Gastrocnemius medialis (tissue), 4 donors: ENCODE measurements at regions not wholly inside any gene's neighbourhood (a gene's known extent, or its start where the extent isn't known, plus 50 kb on each side); places are given as distances from the start of the nearest gene placed in this dataset.

Experiments
- ATAC-seq, 2 donors: fragments of 150-250 bp; one replicate each; pipeline ENCODE4 v1.9.1; 2016
- DNase-seq, 2 donors: peaks; one replicate each; pipeline ENCODE4 v3.0.0-alpha.2; 2019
- H3K27ac ChIP-seq, 4 donors: fragments of 200-600 bp; sonication (generic); 1 replicate in 1 of 4; 2 replicates in 3 of 4; pipeline ENCODE4 v1.5.1; 2016 to 2018; ENCODE audit warnings: mild to moderate bottlenecking in 2 of 4, moderate library complexity in 1 of 4
- H3K27me3 ChIP-seq, 3 donors: fragments of 200-600 bp; sonication (generic) in 2 of 3; 1 replicate in 1 of 3; 2 replicates in 2 of 3; pipeline versions ENCODE4 v1.5.1 to v1.6.0; 2016 to 2019; ENCODE audit warnings: mild to moderate bottlenecking in 1 of 3, moderate library complexity in 1 of 3
- H3K36me3 ChIP-seq, 2 donors: fragments of 200-600 bp; sonication (generic) in 1 of 2; one replicate each; pipeline ENCODE4 v1.5.1; 2017 to 2018
- H3K4me1 ChIP-seq, 2 donors: fragments of 200-600 bp; sonication (generic) in 1 of 2; one replicate each; pipeline ENCODE4 v1.5.1; 2016 to 2017; ENCODE audit warnings: mild to moderate bottlenecking in 2 of 2
- H3K4me3 ChIP-seq, 4 donors: fragments of 200-600 bp; sonication (generic) in 3 of 4; 1 replicate in 1 of 4; 2 replicates in 3 of 4; pipeline ENCODE4 v1.5.1; 2016 to 2019; ENCODE audit warnings: mild to moderate bottlenecking in 2 of 4
- H3K9me3 ChIP-seq, 3 donors: fragments of 200-600 bp; sonication (generic) in 2 of 3; 1 replicate in 1 of 3; 2 replicates in 2 of 3; pipeline ENCODE4 v1.5.1; 2016 to 2019
- POLR2A ChIP-seq, 2 donors: fragments of 450-650 bp; IDR thresholded peaks; one replicate each; pipeline ENCODE4 v1.6.1; 2017; ENCODE audit warnings: antibody characterized with exemption in 2 of 2, mild to moderate bottlenecking in 2 of 2, moderate library complexity in 2 of 2
- in situ Hi-C, 4 donors: fragments of 200-750 bp; cut with MboI; loops; one replicate each; pipeline versions ENCODE4 v1.15.0 to v1.8.0; 2017; ENCODE audit warnings: low sequenced_read_pairs in 4 of 4
- intact Hi-C: fragments of 100-400 bp; cut with DNase I; formaldehyde crosslinking; loops from one replicate; pipeline ENCODE4 v1.15.1; 2023; ENCODE audit warnings: low total_unique reads
- TF ChIP-seq, protein P1 (sequence below), 5 experiments: fragments of 450-650 bp in 3 of 5; fragments of 200-600 bp in 2 of 5; sonication (generic) in 2 of 5; IDR thresholded peaks in 4 of 5; conservative IDR thresholded peaks in 1 of 5; 1 replicate in 4 of 5; 2 replicates in 1 of 5; pipeline ENCODE4 v1.5.1; 2016 to 2019; ENCODE audit warnings: antibody characterized with exemption in 5 of 5, mild to moderate bottlenecking in 3 of 5, moderate library complexity in 3 of 5

DNA sequence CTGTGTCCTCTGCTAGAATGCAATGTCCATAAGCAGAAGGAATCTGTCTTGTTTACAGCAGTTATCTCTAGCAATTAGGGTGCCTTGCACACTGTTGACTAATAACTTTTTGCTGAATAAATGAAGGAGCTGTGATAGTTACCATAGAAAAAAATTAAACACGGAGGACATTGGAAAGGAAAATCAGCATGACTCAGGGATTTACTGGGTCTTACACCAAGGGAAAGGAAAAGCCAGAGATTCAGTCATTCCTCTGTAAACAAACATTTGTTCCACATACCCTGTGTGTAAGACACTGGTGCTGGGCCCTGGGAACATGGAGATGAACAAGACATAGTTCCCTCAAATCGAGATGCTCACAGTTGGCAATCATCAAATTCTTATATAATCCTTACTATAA is 183.3 kb downstream of the PTGER3 start:
- no peaks in the 10 kb centered on the region for H3K36me3 ChIP-seq
- H3K9me3 ChIP-seq, result no peaks in the 10 kb centered on the region
- intact Hi-C loops, result no loop called here
- no peak overlapping the region for H3K27ac ChIP-seq
- DNase-seq, result no peak
- no peak overlapping the region for H3K4me3 ChIP-seq
- in situ Hi-C loops, result no loop called here
- no peaks in the 10 kb centered on the region for H3K4me1 ChIP-seq
- no peaks in the 10 kb centered on the region for H3K27me3 ChIP-seq
- no peak for ATAC-seq
- TF ChIP-seq, protein P1, sequence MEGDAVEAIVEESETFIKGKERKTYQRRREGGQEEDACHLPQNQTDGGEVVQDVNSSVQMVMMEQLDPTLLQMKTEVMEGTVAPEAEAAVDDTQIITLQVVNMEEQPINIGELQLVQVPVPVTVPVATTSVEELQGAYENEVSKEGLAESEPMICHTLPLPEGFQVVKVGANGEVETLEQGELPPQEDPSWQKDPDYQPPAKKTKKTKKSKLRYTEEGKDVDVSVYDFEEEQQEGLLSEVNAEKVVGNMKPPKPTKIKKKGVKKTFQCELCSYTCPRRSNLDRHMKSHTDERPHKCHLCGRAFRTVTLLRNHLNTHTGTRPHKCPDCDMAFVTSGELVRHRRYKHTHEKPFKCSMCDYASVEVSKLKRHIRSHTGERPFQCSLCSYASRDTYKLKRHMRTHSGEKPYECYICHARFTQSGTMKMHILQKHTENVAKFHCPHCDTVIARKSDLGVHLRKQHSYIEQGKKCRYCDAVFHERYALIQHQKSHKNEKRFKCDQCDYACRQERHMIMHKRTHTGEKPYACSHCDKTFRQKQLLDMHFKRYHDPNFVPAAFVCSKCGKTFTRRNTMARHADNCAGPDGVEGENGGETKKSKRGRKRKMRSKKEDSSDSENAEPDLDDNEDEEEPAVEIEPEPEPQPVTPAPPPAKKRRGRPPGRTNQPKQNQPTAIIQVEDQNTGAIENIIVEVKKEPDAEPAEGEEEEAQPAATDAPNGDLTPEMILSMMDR (IDR thresholded peaks at IDR 0.05 in 4 of 5, conservative IDR thresholded peaks at IDR 0.05 in 1 of 5), result no peak
- TF ChIP-seq POLR2A (IDR thresholded peaks at IDR 0.05), result no peak

DNA sequence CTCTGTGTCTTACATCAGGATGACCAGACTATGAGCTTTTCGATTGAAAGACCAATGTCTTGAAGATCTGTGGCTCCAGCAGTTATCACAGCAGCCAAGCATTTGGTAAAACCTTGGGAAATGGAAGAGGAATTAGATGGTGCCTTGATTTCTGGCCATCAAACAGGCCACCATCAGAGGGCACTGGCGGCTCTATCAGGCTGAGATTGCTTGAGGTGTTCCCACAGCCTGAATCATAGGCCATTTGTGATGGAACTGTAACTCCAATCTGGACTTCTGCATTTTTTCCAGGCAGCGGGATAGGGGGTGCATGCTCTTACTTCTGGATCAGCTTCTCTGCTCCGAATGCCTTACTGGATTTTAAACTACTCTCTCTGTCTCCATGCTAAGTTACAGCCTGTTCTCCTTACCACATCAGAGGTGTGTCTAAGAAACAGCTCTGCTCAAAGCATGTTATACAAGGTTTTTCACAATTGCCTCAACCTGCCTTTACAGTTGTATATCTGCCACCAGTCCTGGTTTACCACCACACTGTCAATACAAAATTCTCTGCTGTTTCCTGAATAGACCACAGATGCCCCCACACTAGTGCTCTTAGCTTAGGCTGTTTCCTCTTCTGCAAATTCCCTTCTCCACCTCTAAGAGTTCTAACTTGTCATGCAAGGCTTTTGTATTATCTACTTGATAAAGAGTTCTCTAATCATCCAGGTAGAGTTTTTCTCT is 180.9 kb downstream of the PTGER3 start:
- ATAC-seq (no peak), DNase-seq (no peak)
- H3K4me3 ChIP-seq, result no peak overlapping the region
- no peak overlapping the region for H3K27ac ChIP-seq
- no peaks in the 10 kb centered on the region for H3K9me3 ChIP-seq
- no peaks in the 10 kb centered on the region for H3K4me1 ChIP-seq
- H3K36me3 ChIP-seq, result no peaks in the 10 kb centered on the region
- no peaks in the 10 kb centered on the region for H3K27me3 ChIP-seq
- TF ChIP-seq POLR2A (IDR thresholded peaks at IDR 0.05), result no peak
- TF ChIP-seq, protein P1 (IDR thresholded peaks at IDR 0.05 in 4 of 5, conservative IDR thresholded peaks at IDR 0.05 in 1 of 5), result no peak
- intact Hi-C loops, result no loop called here
- in situ Hi-C loops, result no loop called here

DNA sequence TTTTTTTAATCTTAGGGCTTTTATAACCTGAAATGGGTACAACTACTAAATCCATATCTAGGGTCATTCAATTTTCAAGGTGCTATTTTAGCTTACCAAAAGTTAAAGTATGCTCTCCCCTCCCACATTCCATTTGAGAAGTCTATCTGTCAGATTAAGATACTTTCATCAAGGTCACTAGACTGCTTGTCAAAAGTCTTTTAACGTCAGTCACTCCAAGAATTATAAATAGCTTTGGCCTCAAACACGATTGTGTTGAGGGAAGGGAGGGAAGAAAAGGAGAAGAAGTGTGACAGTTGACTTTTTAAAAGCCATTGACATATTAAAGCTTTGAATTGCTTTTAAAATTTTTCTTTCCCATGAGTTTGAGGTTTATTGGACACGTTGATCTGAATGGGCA is 175.8 kb downstream of the PTGER3 start:
- H3K27me3 ChIP-seq, result no peaks in the 10 kb centered on the region
- H3K9me3 ChIP-seq, result no peaks in the 10 kb centered on the region
- H3K4me1 ChIP-seq, result no peaks in the 10 kb centered on the region
- H3K4me3 ChIP-seq, result no peak overlapping the region
- DNase-seq (no peak), ATAC-seq (no peak)
- in situ Hi-C loops, result no loop called here
- intact Hi-C loops, result no loop called here
- TF ChIP-seq, protein P1 (IDR thresholded peaks at IDR 0.05 in 4 of 5, conservative IDR thresholded peaks at IDR 0.05 in 1 of 5), result no peak
- no peak for TF ChIP-seq POLR2A (IDR thresholded peaks at IDR 0.05)
- no peak overlapping the region for H3K27ac ChIP-seq
- no peaks in the 10 kb centered on the region for H3K36me3 ChIP-seq

DNA sequence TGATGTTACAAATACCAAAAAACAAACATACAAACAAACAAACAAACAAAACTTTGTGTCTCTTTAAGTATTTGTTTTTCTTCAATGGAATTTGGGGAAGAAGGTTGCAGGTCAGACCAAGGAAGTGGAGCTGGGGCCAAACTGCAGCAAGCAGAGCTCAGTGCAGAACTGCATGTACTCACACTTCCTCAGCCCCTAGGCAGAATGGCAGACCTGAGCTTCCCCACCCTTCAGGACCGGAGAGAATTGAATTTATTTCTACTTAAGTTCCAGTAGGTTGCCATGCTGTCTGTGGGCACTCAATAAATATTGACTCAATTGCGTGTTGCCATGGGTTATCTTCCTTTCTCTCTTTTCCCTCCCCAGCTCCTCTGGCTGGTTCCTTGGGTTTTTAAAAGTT is 173.6 kb downstream of the PTGER3 start:
- ATAC-seq, result no peak
- DNase-seq, result peak in 1 of 2 donors; percentile 11
- Histone ChIP-seq H3K4me1 (no peaks in the 10 kb centered on the region), H3K27me3 (no peaks in the 10 kb centered on the region), H3K36me3 (no peaks in the 10 kb centered on the region), H3K27ac (no peak overlapping the region), H3K9me3 (no peaks in the 10 kb centered on the region), H3K4me3 (no peak overlapping the region)
- in situ Hi-C loops (no loop called here), intact Hi-C loops (no loop called here)
- TF ChIP-seq, protein P1 (IDR thresholded peaks at IDR 0.05 in 4 of 5, conservative IDR thresholded peaks at IDR 0.05 in 1 of 5), result no peak
- no peak for TF ChIP-seq POLR2A (IDR thresholded peaks at IDR 0.05)

DNA sequence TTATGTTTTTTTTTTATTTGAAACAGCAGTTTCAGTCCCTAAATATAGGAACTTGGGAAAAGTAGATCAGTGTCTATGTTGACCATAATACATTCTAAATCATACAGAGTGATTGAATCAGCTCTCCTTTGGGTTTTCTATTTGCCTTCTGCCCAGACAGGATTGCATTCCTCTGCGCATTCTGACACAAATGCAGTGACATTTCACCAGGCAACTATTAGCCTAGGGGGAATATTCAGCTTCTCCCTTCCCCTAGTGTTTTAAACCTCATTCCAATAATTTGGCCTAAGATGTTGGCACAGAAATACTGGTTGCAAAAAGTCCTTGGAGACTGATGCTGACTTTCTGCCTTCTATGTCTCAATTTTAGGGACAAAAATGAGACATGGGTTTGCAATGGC is 172.8 kb downstream of the PTGER3 start:
- no peaks in the 10 kb centered on the region for H3K4me1 ChIP-seq
- TF ChIP-seq, protein P1 (IDR thresholded peaks at IDR 0.05 in 4 of 5, conservative IDR thresholded peaks at IDR 0.05 in 1 of 5), result no peak
- no peak for TF ChIP-seq POLR2A (IDR thresholded peaks at IDR 0.05)
- no peak overlapping the region for H3K27ac ChIP-seq
- DNase-seq, result no peak
- H3K36me3 ChIP-seq, result no peaks in the 10 kb centered on the region
- H3K27me3 ChIP-seq, result no peaks in the 10 kb centered on the region
- no peak overlapping the region for H3K4me3 ChIP-seq
- in situ Hi-C loops (no loop called here), intact Hi-C loops (loop anchor here (5.0 kb wide), 1 partner anchor 132 kb away; no protein-coding TSS in a partner anchor)
- no peaks in the 10 kb centered on the region for H3K9me3 ChIP-seq
- no peak for ATAC-seq
